Loucy (cell line): ENCODE measurements at regions not wholly inside any gene's neighbourhood (a gene's known extent, or its start where the extent isn't known, plus 50 kb on each side); places are given as distances from the start of the nearest gene placed in this dataset.

Source experiments
- CTCF ChIP-seq: fragments of 200-600 bp; sonication (generic); conservative IDR thresholded peaks from 2 replicates; pipeline ENCODE4 v1.5.1; 2014; ENCODE audit warnings: mild to moderate bottlenecking, antibody characterized with exemption, low read length
- EZH2phosphoT487 ChIP-seq: fragments of 200-600 bp; IDR thresholded peaks from 2 replicates; pipeline ENCODE4 v1.6.1; 2018; ENCODE audit warnings: antibody characterized with exemption, mild to moderate bottlenecking, moderate library complexity, borderline replicate concordance

GRCh38 chr6:82568290-82568993 is 204.8 kb downstream of the TPBG start:
- TF ChIP-seq CTCF (no peak), EZH2phosphoT487 (no peak)
